ENCODE measurements at regions not wholly inside any gene's neighbourhood (a gene's known extent, or its start where the extent isn't known, plus 50 kb on each side); places are given as distances from the start of the nearest gene placed in this dataset.

DNA sequence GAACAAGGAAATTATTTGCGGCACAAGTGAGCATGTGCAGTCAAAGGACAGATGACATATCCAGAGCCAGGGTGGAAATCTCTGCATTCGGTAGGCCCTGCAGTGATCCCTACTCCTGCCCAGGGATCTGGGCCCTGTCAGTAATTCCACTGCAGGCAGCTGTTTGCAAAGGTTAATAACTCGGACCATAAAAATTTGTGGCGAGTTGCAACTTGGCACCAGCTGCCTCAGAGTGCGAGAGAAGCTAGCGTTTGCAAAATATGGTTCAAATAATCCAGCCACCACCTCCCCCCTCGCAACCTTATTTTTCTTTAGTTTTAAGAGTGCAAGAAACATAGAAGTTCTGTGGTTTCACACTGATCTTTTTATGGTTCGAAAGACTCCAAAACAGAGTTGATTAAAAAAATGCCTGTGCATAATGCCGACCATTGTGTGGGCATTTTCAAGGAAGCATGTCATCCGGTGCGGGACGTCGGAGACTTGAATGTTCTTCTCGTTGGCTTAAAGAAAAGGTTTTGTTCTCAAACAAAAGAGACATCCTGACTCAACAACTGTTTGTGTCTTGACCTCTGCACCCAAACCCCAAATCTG, 224.5 kb downstream of the BCL11B start:
- ChIA-PET POLR2A (no interaction called here), CTCF (interaction anchor here (0.5 kb wide), 1 partner anchor 54 kb away, joined by 3 read pairs; no protein-coding TSS in a partner anchor)
- no peak overlapping the region for H3K4me3 ChIP-seq (ENCODE audit: low read depth, low read length)
- H3K36me3 ChIP-seq (ENCODE audit: control insufficient read depth, insufficient read depth, low read length) = no peaks in the 10 kb centered on the region
- DNase-seq (ENCODE audit: low read depth) = no peak
- H3K27me3 ChIP-seq (ENCODE audit: control insufficient read depth, insufficient read depth, low read length) = no peaks in the 10 kb centered on the region
- TF ChIP-seq, protein P1, sequence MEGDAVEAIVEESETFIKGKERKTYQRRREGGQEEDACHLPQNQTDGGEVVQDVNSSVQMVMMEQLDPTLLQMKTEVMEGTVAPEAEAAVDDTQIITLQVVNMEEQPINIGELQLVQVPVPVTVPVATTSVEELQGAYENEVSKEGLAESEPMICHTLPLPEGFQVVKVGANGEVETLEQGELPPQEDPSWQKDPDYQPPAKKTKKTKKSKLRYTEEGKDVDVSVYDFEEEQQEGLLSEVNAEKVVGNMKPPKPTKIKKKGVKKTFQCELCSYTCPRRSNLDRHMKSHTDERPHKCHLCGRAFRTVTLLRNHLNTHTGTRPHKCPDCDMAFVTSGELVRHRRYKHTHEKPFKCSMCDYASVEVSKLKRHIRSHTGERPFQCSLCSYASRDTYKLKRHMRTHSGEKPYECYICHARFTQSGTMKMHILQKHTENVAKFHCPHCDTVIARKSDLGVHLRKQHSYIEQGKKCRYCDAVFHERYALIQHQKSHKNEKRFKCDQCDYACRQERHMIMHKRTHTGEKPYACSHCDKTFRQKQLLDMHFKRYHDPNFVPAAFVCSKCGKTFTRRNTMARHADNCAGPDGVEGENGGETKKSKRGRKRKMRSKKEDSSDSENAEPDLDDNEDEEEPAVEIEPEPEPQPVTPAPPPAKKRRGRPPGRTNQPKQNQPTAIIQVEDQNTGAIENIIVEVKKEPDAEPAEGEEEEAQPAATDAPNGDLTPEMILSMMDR (IDR thresholded peaks at IDR 0.05; ENCODE audit: insufficient read depth, low read depth, low read length) = no peak

DNA sequence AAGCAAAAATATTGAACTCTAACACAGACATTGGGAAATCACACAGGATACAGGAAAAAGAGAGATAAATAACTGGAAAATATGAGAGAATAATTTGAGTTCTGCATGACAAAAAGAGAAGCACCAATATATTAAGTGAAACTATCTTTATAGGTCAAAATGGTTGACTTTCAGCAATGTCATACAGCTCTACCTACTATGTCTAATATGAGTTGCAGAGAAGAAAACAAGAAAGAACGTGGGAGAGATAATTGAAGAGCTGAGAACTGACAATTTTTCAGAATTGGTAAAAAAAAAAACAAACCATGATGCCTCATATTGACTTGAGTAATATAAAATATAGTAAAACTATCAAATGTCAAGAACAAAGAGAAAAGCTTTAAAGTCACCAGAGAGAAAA, 221.7 kb downstream of the BCL11B start:
- CTCF ChIA-PET = no interaction called here
- TF ChIP-seq, protein P1 (IDR thresholded peaks at IDR 0.05; ENCODE audit: insufficient read depth, low read depth, low read length) = no peak
- H3K4me3 ChIP-seq (ENCODE audit: low read depth, low read length) = no peak overlapping the region
- POLR2A ChIA-PET = interaction anchor here (0.7 kb wide), 1 partner anchor 333 kb away, joined by 5 read pairs; no protein-coding TSS in a partner anchor
- DNase-seq (ENCODE audit: low read depth) = no peak
- H3K36me3 ChIP-seq (ENCODE audit: control insufficient read depth, insufficient read depth, low read length) = no peaks in the 10 kb centered on the region
- no peaks in the 10 kb centered on the region for H3K27me3 ChIP-seq (ENCODE audit: control insufficient read depth, insufficient read depth, low read length)

DNA sequence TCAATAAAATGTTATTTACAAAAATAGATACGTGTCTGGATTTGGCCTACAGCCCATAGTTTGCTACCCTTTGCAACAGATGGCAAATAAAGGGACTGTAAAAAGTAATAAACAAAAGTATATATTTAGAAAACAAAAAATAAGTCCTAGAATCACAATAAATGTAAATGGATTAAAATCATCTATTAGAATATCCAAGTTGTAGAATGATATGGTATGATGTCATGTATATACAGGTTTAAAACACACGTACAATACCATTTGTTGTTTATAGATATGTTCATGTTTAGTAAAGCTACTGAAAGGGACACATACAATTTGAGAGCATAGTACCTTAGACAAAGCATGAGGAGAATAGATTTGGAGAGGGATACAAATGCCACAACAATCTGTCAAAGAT, 219.5 kb downstream of the BCL11B start:
- POLR2A ChIA-PET = no interaction called here
- H3K27me3 ChIP-seq (ENCODE audit: control insufficient read depth, insufficient read depth, low read length) = no peaks in the 10 kb centered on the region
- CTCF ChIA-PET = no interaction called here
- no peak overlapping the region for H3K4me3 ChIP-seq (ENCODE audit: low read depth, low read length)
- TF ChIP-seq, protein P1 (IDR thresholded peaks at IDR 0.05; ENCODE audit: insufficient read depth, low read depth, low read length) = no peak
- H3K36me3 ChIP-seq (ENCODE audit: control insufficient read depth, insufficient read depth, low read length) = no peaks in the 10 kb centered on the region
- no peak for DNase-seq (ENCODE audit: low read depth)

DNA sequence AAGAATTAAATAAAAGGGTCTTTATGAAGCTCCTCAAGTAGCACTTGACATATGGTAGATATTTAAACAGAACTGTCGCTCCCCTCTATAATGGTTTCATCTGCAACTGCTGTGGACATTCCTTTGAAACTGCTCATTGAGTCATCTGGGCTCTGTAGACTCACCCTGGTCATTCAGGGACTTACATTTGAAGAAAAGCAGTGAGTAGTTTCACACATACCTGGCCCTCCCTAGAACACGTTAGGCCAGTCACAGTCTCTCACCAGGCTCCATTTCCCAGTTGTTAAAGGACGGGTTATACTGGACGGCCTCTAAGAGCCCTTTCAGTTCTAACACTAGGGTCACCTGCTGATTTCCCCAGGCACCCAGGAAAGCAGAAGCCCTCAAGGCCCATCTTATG, 217.0 kb downstream of the BCL11B start:
- no peak for DNase-seq (ENCODE audit: low read depth)
- TF ChIP-seq, protein P1 (IDR thresholded peaks at IDR 0.05; ENCODE audit: insufficient read depth, low read depth, low read length) = no peak
- H3K36me3 ChIP-seq (ENCODE audit: control insufficient read depth, insufficient read depth, low read length) = no peaks in the 10 kb centered on the region
- H3K4me3 ChIP-seq (ENCODE audit: low read depth, low read length) = no peak overlapping the region
- H3K27me3 ChIP-seq (ENCODE audit: control insufficient read depth, insufficient read depth, low read length) = no peaks in the 10 kb centered on the region
- POLR2A ChIA-PET = no interaction called here
- CTCF ChIA-PET = no interaction called here

DNA sequence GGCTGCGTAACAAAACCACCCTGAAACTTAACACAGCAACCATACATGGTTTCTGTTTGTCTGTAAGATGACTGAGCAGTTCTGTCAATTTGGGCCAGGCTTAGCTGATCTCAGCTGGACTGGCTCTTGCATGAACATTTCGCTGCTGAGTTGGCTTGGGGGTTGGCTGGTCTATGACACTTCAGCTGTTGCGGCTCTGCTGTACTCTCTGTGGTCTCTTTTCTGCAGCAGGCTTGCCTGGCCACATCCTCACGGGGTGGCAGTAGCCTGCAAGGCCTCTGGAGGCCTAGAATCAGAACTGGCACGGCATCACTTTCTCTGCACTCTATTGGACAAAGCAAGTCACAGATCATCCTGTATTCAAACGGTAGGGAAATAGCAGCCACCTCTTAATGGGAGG, 216.2 kb downstream of the BCL11B start:
- CTCF ChIA-PET = no interaction called here
- DNase-seq (ENCODE audit: low read depth) = no peak
- Histone ChIP-seq H3K36me3 (ENCODE audit: control insufficient read depth, insufficient read depth, low read length) (no peaks in the 10 kb centered on the region), H3K4me3 (ENCODE audit: low read depth, low read length) (no peak overlapping the region), H3K27me3 (ENCODE audit: control insufficient read depth, insufficient read depth, low read length) (no peaks in the 10 kb centered on the region)
- POLR2A ChIA-PET = no interaction called here
- TF ChIP-seq, protein P1 (IDR thresholded peaks at IDR 0.05; ENCODE audit: insufficient read depth, low read depth, low read length) = no peak
